Adrenal gland (tissue), 9 donors: ENCODE measurements at regions not wholly inside any gene's neighbourhood (a gene's known extent, or its start where the extent isn't known, plus 50 kb on each side); places are given as distances from the start of the nearest gene placed in this dataset.

Experiments used
- DNase-seq, 7 donors: peaks; one replicate each; pipeline ENCODE4 v3.0.0-alpha.2; 2019 to 2020
- H3K27ac ChIP-seq, 5 donors: fragments of 200-600 bp; sonication (generic) in 4 of 5; 1 replicate in 3 of 5; 2 replicates in 2 of 5; pipeline versions ENCODE4 v1.5.1 to v1.8.0; 2016 to 2020; ENCODE audit warnings: mild to moderate bottlenecking in 1 of 5
- H3K27me3 ChIP-seq: fragments of 200-600 bp; 2 replicates; pipeline ENCODE4 v1.8.0; 2021
- H3K36me3 ChIP-seq, 2 donors: fragments of 200-600 bp; replicated peaks in 1 of 2; 1 replicate in 1 of 2; 2 replicates in 1 of 2; pipeline versions ENCODE4 v1.5.1 to v1.8.0; 2018 to 2022
- H3K4me1 ChIP-seq, 2 donors: fragments of 200-600 bp; replicated peaks in 1 of 2; 1 replicate in 1 of 2; 2 replicates in 1 of 2; pipeline versions ENCODE4 v1.5.1 to v1.8.0; 2018 to 2021
- H3K4me3 ChIP-seq, 4 donors: fragments of 200-600 bp; sonication (generic) in 3 of 4; one replicate each; pipeline ENCODE4 v1.5.1; 2016 to 2018
- H3K9me3 ChIP-seq, 3 donors: fragments of 200-600 bp; sonication (generic) in 1 of 3; replicated peaks in 1 of 3; 1 replicate in 2 of 3; 2 replicates in 1 of 3; pipeline versions ENCODE4 v1.5.1 to v1.8.0; 2016 to 2021
- CTCF ChIP-seq, 6 experiments: fragments of 450-650 bp in 4 of 6; fragments of 200-600 bp in 2 of 6; sonication (generic) in 1 of 6; IDR thresholded peaks; 1 replicate in 5 of 6; 2 replicates in 1 of 6; pipeline versions ENCODE4 v1.5.1 to v1.8.0; 2016 to 2021; ENCODE audit warnings: antibody characterized with exemption in 6 of 6, mild to moderate bottlenecking in 2 of 6, moderate library complexity in 1 of 6
- POLR2A ChIP-seq, 2 donors: fragments of 450-650 bp; IDR thresholded peaks; one replicate each; pipeline ENCODE4 v1.6.1; 2017; ENCODE audit warnings: antibody characterized with exemption in 2 of 2, mild to moderate bottlenecking in 2 of 2, moderate library complexity in 1 of 2
- WGBS, 4 donors: extraction: QIAGEN DNeasy Blood & Tissue Kit in 2 of 4; methylation state at CpG; one replicate each; pipeline versions ENCODE4 v1.1.5 to v1.1.7; 2013 to 2017; 5-methylcytosine and 5-hydroxymethylcytosine counted together
- intact Hi-C, 2 donors: fragments of 100-400 bp; cut with DNase I; formaldehyde crosslinking; loops; one replicate each; pipeline versions ENCODE4 v1.14.1 to v1.15.0; 2022 to 2023
- donor health status: healthy with polysubstance abuse.
- donor health status: Bipolar disorder and iron deficiency.
- donor health status: DM: yes; HTN: yes; CAD: no.
- donor health status: DM: no; HTN: no; CAD: no.
- donor health status: DM: no; HTN: no; CAD: no.

DNA sequence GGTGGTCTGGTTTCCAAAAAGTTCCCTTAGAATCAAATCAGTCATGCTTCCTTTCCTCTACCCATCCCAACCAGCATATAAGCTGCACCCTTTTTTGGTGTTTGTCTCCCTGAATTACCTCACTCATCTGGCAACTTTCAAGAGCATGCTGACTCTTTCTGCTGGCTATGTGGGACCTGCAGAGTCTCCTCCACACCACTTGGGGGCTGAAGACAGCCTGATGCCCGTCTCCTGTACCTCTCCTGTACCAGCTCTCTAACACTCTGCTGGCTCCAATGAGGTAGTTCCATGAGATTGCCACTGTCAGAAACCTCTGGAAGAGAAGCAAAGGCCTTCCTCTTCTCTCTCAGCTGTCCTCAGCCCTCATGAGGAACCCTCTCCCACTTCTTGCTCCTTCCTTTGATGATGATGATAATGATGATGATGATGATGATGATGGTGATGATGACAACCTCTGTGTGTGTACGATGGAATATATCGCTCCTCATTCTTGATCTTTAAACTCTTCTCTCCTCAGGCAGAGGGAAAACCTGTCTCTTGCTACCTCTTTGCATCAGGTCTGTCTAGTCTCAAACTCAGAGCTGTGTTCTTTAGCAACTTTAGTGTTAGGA lies 257.5 kb downstream of the ZNF621 start:
- intact Hi-C loops = no loop called here

DNA sequence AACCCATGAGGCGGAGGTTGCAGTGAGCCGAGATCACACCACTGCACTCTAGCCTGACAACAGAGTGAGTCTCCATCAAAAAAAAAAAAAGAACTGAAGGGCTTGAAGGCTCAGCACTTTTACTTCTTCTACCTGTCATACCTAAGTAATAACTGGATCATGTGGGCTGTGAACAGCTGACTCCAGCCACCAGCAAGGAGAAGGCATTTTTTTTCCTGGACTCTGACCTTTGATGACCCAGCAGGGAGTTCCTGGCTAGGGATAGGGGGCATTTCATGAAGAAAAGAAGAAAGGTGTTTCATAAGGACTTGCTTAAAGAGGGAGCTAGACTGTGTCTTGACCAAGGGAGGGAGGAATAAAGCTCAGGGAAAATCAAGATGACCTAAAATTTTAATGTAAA lies 266.0 kb downstream of the ZNF621 start:
- Histone ChIP-seq H3K9me3 (no peaks in the 10 kb centered on the region), H3K36me3 (no peaks in the 10 kb centered on the region), H3K4me3 (no peak overlapping the region), H3K27me3 (no peaks in the 10 kb centered on the region), H3K27ac (no peak overlapping the region), H3K4me1 (no peaks in the 10 kb centered on the region)
- 71 to 94% (median 91%) methylated on average over 2 of the region's 2 CpGs for WGBS, 4 donors
- no peak for DNase-seq
- TF ChIP-seq POLR2A (IDR thresholded peaks at IDR 0.05) (no peak), CTCF (IDR thresholded peaks at IDR 0.05) (no peak)
- intact Hi-C loops = no loop called here

More for the DNA sequence above, 257.5 kb downstream of the ZNF621 start:
- Histone ChIP-seq H3K4me1 (peaks cover 0 to 7% of the 10 kb centered on the region in 2 donors), H3K36me3 (no peaks in the 10 kb centered on the region), H3K27ac (no peak overlapping the region), H3K9me3 (no peaks in the 10 kb centered on the region), H3K4me3 (no peak overlapping the region), H3K27me3 (no peaks in the 10 kb centered on the region)
- WGBS, 4 donors = 89 to 94% (median 91%) methylated on average over 3 of the region's 3 CpGs
- TF ChIP-seq POLR2A (IDR thresholded peaks at IDR 0.05) (no peak), CTCF (IDR thresholded peaks at IDR 0.05) (peak in 2 of 6 experiments; percentile 11 to 17)
- DNase-seq = no peak

DNA sequence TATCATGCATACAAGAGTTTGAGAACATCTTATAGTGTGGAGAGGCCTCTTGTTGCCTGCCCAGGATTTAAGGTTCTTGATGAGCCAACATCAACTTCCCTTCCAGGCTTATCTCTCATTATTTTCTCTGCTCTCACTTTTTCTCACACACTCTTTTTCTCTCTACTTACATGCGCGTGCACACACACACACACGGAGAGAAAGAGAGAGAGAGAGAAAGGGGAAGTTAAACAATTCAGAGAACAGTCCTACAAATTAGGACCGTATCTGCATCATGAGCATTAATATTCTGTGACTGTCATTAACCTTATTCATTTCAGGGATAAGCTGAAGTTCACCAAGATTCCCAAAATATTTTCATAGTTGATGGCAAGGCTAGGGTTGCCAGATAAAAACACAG lies 269.0 kb downstream of the ZNF621 start:
- 57 to 83% (median 70%) methylated on average over 4 of the region's 4 CpGs for WGBS, 4 donors
- DNase-seq = no peak
- no peaks in the 10 kb centered on the region for H3K4me1 ChIP-seq
- TF ChIP-seq POLR2A (IDR thresholded peaks at IDR 0.05) = no peak
- TF ChIP-seq CTCF (IDR thresholded peaks at IDR 0.05) = no peak
- no peak overlapping the region for H3K4me3 ChIP-seq
- H3K27me3 ChIP-seq = no peaks in the 10 kb centered on the region
- intact Hi-C loops = no loop called here
- no peak overlapping the region for H3K27ac ChIP-seq
- no peaks in the 10 kb centered on the region for H3K36me3 ChIP-seq
- H3K9me3 ChIP-seq = no peaks in the 10 kb centered on the region

- no peak for TF ChIP-seq POLR2A (IDR thresholded peaks at IDR 0.05)
- TF ChIP-seq CTCF (IDR thresholded peaks at IDR 0.05) = no peak
- intact Hi-C loops = no loop called here
- Histone ChIP-seq H3K27me3 (no peaks in the 10 kb centered on the region), H3K4me3 (no peak overlapping the region), H3K36me3 (no peaks in the 10 kb centered on the region), H3K4me1 (peaks cover 4 to 8% of the 10 kb centered on the region in 2 donors), H3K9me3 (no peaks in the 10 kb centered on the region), H3K27ac (peak overlapping the region in 2 of 5 donors; percentile 24 to 33)
- DNase-seq = peak; percentile 35 to 77 (median 67)
Measured at GRCh38 chr3:40800343-40800742, 275.6 kb downstream of the ZNF621 start.
